Neural cell (in vitro differentiated cells): ENCODE measurements at regions not wholly inside any gene's neighbourhood (a gene's known extent, or its start where the extent isn't known, plus 50 kb on each side); places are given as distances from the start of the nearest gene placed in this dataset.

ENCODE experiments used
- H2AFZ ChIP-seq: fragments of 200-600, 300-800 bp; sonication (generic), shearing (Covaris generic); 2 replicates; pipeline ENCODE4 v1.6.0; 2014; ENCODE audit warnings: low read depth, mild to moderate bottlenecking, antibody characterized with exemption, low read length, moderate library complexity
- H3F3A ChIP-seq: fragments of 200-600 bp; shearing (Covaris generic); 2 replicates; pipeline ENCODE4 v1.6.1; 2016; ENCODE audit warnings: mild to moderate bottlenecking, moderate library complexity, mixed read lengths, antibody characterized with exemption, low read length; ENCODE audit not compliant: insufficient read depth, poor library complexity, severe bottlenecking
- H3K27ac ChIP-seq: fragments of 200-600, 300-800 bp; sonication (generic), shearing (Covaris generic); 2 replicates; pipeline ENCODE4 v1.5.1; 2014; ENCODE audit warnings: mild to moderate bottlenecking, low read length, moderate library complexity
- H3K27me3 ChIP-seq: fragments of 300-800, 200-600 bp; sonication (generic), shearing (Covaris generic); 2 replicates; pipeline ENCODE4 v1.6.0; 2014; ENCODE audit warnings: mild to moderate bottlenecking, low read depth, low read length, moderate library complexity; ENCODE audit not compliant: insufficient read depth
- H3K36me3 ChIP-seq: fragments of 300-800, 200-600 bp; sonication (generic), shearing (Covaris generic); 2 replicates; pipeline ENCODE4 v1.5.1; 2014; ENCODE audit warnings: mild to moderate bottlenecking, antibody characterized with exemption, low read length, moderate library complexity; ENCODE audit not compliant: insufficient read depth
- H3K4me2 ChIP-seq: fragments of 300-800, 200-600 bp; sonication (generic), shearing (Covaris generic); 2 replicates; pipeline ENCODE4 v1.6.0; 2014; ENCODE audit warnings: mild to moderate bottlenecking, low read length
- H3K4me3 ChIP-seq: fragments of 300-800, 200-600 bp; sonication (generic), shearing (Covaris generic); 2 replicates; pipeline ENCODE4 v1.5.1; 2014; ENCODE audit warnings: mild to moderate bottlenecking, low read length, moderate library complexity
- H3K79me2 ChIP-seq: fragments of 200-600 bp; shearing (Covaris generic); replicated peaks from 2 replicates; pipeline ENCODE4 v1.6.0; 2014; ENCODE audit warnings: mild to moderate bottlenecking, low read length, moderate library complexity; ENCODE audit not compliant: insufficient read depth
- H3K9ac ChIP-seq: fragments of 300-800, 200-600 bp; sonication (generic), shearing (Covaris generic); 2 replicates; pipeline ENCODE4 v1.6.1; 2016; ENCODE audit warnings: mild to moderate bottlenecking, low read length, mixed read lengths
- H3K9me2 ChIP-seq: fragments of 200-600 bp; shearing (Covaris generic); 2 replicates; pipeline ENCODE4 v1.6.1; 2016; ENCODE audit warnings: mild to moderate bottlenecking, low read length, mixed read lengths; ENCODE audit not compliant: insufficient read depth
- H3K9me3 ChIP-seq: fragments of 200-600, 300-800 bp; sonication (generic), shearing (Covaris generic); 2 replicates; pipeline ENCODE4 v1.6.1; 2016; ENCODE audit warnings: mild to moderate bottlenecking, mixed run types, low read length, moderate library complexity, mixed read lengths
- H4K20me1 ChIP-seq: fragments of 200-600 bp; shearing (Covaris generic); 2 replicates; pipeline ENCODE4 v1.6.1; 2016; ENCODE audit warnings: mild to moderate bottlenecking, mixed run types; ENCODE audit not compliant: insufficient read depth
- CTCF ChIP-seq: fragments of 450-650 bp; IDR thresholded peaks from 2 replicates; pipeline ENCODE4 v1.5.1; 2014; ENCODE audit warnings: antibody characterized with exemption, mild to moderate bottlenecking, moderate library complexity; ENCODE audit not compliant: poor library complexity, severe bottlenecking
- EP300 ChIP-seq: fragments of 450-650 bp; conservative IDR thresholded peaks from 2 replicates; pipeline ENCODE4 v1.6.1; 2014; ENCODE audit warnings: antibody characterized with exemption, mild to moderate bottlenecking, moderate library complexity; ENCODE audit not compliant: poor library complexity, severe bottlenecking
- EZH2 ChIP-seq: fragments of 200-600, 300-800 bp; shearing (Covaris generic), sonication (generic); IDR thresholded peaks from 2 replicates; pipeline ENCODE4 v1.6.1; 2014; ENCODE audit warnings: antibody characterized with exemption, low read length, borderline replicate concordance, mild to moderate bottlenecking; ENCODE audit not compliant: insufficient read depth, poor library complexity, severe bottlenecking
- MXI1 ChIP-seq: fragments of 450-650 bp; conservative IDR thresholded peaks from 2 replicates; pipeline ENCODE4 v1.6.1; 2014; ENCODE audit warnings: antibody characterized with exemption, mild to moderate bottlenecking; ENCODE audit not compliant: poor library complexity, severe bottlenecking
- POLR2AphosphoS5 ChIP-seq: IDR thresholded peaks from 2 replicates; pipeline ENCODE4 v1.6.1; 2012
- RAD21 ChIP-seq: fragments of 450-650 bp; conservative IDR thresholded peaks from 2 replicates; pipeline ENCODE4 v1.6.1; 2014; ENCODE audit warnings: antibody characterized with exemption, mild to moderate bottlenecking, moderate library complexity
- REST ChIP-seq: IDR thresholded peaks from 2 replicates; pipeline ENCODE4 v1.6.1; 2012; ENCODE audit warnings: borderline replicate concordance
- SMC3 ChIP-seq: fragments of 450-650 bp; conservative IDR thresholded peaks from 2 replicates; pipeline ENCODE4 v1.6.1; 2014; ENCODE audit warnings: antibody characterized with exemption, mild to moderate bottlenecking, moderate library complexity; ENCODE audit not compliant: poor library complexity
- TAF1 ChIP-seq: IDR thresholded peaks from 2 replicates; pipeline ENCODE4 v1.6.1; 2012; ENCODE audit warnings: low read depth

- Histone ChIP-seq H3K4me2 (no peak overlapping the region), H2AFZ (no peak overlapping the region), H3K27ac (no peak overlapping the region), H3K4me3 (no peak overlapping the region), H3K9me2 (no peaks in the 10 kb centered on the region), H3K9me3 (no peaks in the 10 kb centered on the region), H3K27me3 (peaks cover 85% of the 10 kb centered on the region), H3K79me2 (no peaks in the 10 kb centered on the region), H3F3A (no peaks in the 10 kb centered on the region), H3K9ac (no peak overlapping the region), H4K20me1 (no peaks in the 10 kb centered on the region), H3K36me3 (no peaks in the 10 kb centered on the region)
- TF ChIP-seq POLR2AphosphoS5 (no peak), CTCF (no peak), TAF1 (no peak), MXI1 (no peak), RAD21 (no peak), EP300 (no peak), REST (no peak), EZH2 (no peak), SMC3 (no peak)
Observed at GRCh38 chr22:46051646-46052045, 74.7 kb upstream of the WNT7B start.

- Histone ChIP-seq H3K9me2 (no peaks in the 10 kb centered on the region), H3K79me2 (no peaks in the 10 kb centered on the region), H3K27me3 (peaks cover 87% of the 10 kb centered on the region), H4K20me1 (no peaks in the 10 kb centered on the region), H3K36me3 (no peaks in the 10 kb centered on the region), H3K4me3 (no peak overlapping the region), H3F3A (no peaks in the 10 kb centered on the region), H3K4me2 (no peak overlapping the region), H2AFZ (no peak overlapping the region), H3K27ac (no peak overlapping the region), H3K9me3 (no peaks in the 10 kb centered on the region), H3K9ac (no peak overlapping the region)
- TF ChIP-seq TAF1 (no peak), POLR2AphosphoS5 (no peak), EZH2 (no peak), CTCF (no peak)
Observed at GRCh38 chr22:46052331-46052771, 75.4 kb upstream of the WNT7B start.
